ENCODE measurements at regions not wholly inside any gene's neighbourhood (a gene's known extent, or its start where the extent isn't known, plus 50 kb on each side); places are given as distances from the start of the nearest gene placed in this dataset.

DNA sequence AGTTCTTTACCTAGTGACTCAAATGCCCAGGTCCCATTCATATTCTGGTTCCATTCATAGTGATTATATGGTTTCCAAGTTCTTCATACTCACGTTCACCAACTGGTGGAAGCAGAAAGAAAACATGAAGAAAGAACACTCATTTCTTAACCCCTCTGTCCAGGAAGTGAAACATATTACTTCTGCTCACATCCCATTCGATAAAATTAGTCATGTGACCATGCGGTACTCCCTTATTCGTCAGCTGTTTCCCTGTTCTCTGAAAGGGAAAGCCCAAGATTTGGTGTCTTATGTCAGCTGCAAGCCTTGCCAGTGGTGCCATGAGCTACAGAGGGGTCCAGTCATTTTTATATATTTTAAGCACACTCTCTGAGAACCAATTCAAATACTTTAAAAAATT lies 387.0 kb upstream of the DMAC1 start:
- no peak overlapping the region for H3K4me3 ChIP-seq (ENCODE audit: low read length)
- H3K9ac ChIP-seq (ENCODE audit: low read depth, low read length): no peak overlapping the region
- H3K36me3 ChIP-seq (ENCODE audit: insufficient read depth, low read depth, low read length): no peaks in the 10 kb centered on the region
- H3K27ac ChIP-seq (ENCODE audit: low read length): no peak overlapping the region
- H3K4me1 ChIP-seq (ENCODE audit: insufficient read depth, low read length): no peaks in the 10 kb centered on the region
- no peaks in the 10 kb centered on the region for H3K27me3 ChIP-seq (ENCODE audit: insufficient read depth, low read length)
- no peaks in the 10 kb centered on the region for H3K9me3 ChIP-seq (ENCODE audit: insufficient read depth, low read depth, low read length)

DNA sequence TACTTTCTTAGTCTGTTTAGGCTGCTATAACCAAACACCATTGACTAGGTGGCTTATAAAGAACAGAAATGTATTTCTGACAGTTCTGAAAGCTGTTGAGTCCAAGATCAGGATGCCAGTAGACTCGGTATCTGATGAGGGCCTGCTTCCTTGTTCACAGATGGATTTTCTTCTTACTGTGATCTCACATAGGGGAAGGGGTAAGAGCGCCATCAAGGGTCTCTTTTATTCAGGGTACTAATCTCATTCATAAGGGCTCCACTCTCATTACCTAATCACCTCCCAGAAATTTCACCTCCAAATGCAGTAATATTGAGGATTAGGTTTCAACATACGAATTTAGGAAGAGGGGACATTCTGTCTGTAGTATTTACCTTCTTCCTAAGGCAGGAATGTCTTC lies 384.0 kb upstream of the DMAC1 start:
- Histone ChIP-seq H3K9ac (ENCODE audit: low read depth, low read length) (no peak overlapping the region), H3K4me3 (ENCODE audit: low read length) (no peak overlapping the region), H3K4me1 (ENCODE audit: insufficient read depth, low read length) (no peaks in the 10 kb centered on the region), H3K27ac (ENCODE audit: low read length) (no peak overlapping the region), H3K9me3 (ENCODE audit: insufficient read depth, low read depth, low read length) (no peaks in the 10 kb centered on the region), H3K27me3 (ENCODE audit: insufficient read depth, low read length) (no peaks in the 10 kb centered on the region), H3K36me3 (ENCODE audit: insufficient read depth, low read depth, low read length) (no peaks in the 10 kb centered on the region)

DNA sequence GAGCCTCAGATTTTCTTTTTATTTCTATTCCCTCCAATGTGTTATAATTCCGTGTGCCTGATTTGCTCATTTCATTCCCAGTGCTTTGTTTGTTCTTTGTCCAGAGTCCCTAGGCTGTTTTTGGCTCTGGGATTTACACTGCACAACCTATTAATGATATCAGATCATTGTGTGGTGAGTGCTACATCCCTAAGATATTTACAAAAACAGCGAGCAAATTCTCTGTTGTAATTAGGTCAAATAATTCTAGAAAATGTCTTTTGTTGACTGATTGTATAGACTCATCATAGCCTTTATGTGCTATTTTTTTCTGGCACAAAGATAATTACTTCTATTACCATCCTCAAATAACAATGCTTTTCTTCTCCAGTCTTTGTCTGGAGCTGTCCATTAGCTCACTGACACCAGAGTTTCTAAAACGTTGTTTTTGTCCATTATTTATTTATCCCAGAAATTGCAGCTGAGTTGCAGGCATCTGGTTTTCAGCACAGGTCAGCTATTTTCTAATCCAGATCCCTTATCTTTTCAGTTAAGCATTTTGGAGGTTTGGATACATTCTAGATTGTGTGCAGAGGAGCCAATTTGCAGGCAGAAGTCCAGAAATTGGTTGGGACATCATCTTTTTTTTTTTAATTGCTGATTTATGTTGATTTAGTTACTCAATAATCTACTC lies 379.9 kb upstream of the DMAC1 start:
- Histone ChIP-seq H3K27ac (ENCODE audit: low read length) (no peak overlapping the region), H3K27me3 (ENCODE audit: insufficient read depth, low read length) (no peaks in the 10 kb centered on the region), H3K36me3 (ENCODE audit: insufficient read depth, low read depth, low read length) (no peaks in the 10 kb centered on the region), H3K4me1 (ENCODE audit: insufficient read depth, low read length) (no peaks in the 10 kb centered on the region), H3K9me3 (ENCODE audit: insufficient read depth, low read depth, low read length) (no peaks in the 10 kb centered on the region), H3K9ac (ENCODE audit: low read depth, low read length) (no peak overlapping the region), H3K4me3 (ENCODE audit: low read length) (no peak overlapping the region)

DNA sequence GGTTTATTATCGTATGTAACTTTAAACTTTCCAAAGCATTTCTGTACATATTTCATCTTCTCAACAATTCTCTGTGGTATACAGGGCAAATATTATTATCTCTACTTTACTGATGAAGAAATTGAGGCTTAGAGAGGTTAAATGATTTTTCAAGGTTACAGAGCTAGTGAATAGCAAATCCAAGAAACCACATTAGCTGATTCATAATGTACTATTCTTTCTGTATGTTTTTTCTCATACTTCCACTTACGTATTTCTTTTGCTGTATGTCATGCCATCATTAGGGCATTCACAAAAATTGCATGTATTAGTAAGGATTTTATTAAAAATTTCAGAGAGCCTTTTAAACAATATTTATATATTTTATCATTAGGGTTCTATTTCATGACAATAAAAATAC lies 372.4 kb upstream of the DMAC1 start:
- H3K4me1 ChIP-seq (ENCODE audit: insufficient read depth, low read length): no peaks in the 10 kb centered on the region
- H3K27ac ChIP-seq (ENCODE audit: low read length): no peak overlapping the region
- H3K9me3 ChIP-seq (ENCODE audit: insufficient read depth, low read depth, low read length): no peaks in the 10 kb centered on the region
- H3K9ac ChIP-seq (ENCODE audit: low read depth, low read length): no peak overlapping the region
- no peaks in the 10 kb centered on the region for H3K36me3 ChIP-seq (ENCODE audit: insufficient read depth, low read depth, low read length)
- no peak overlapping the region for H3K4me3 ChIP-seq (ENCODE audit: low read length)
- no peaks in the 10 kb centered on the region for H3K27me3 ChIP-seq (ENCODE audit: insufficient read depth, low read length)

- no peaks in the 10 kb centered on the region for H3K36me3 ChIP-seq (ENCODE audit: insufficient read depth, low read depth, low read length)
- H3K9ac ChIP-seq (ENCODE audit: low read depth, low read length): no peak overlapping the region
- no peak overlapping the region for H3K27ac ChIP-seq (ENCODE audit: low read length)
- no peaks in the 10 kb centered on the region for H3K9me3 ChIP-seq (ENCODE audit: insufficient read depth, low read depth, low read length)
- no peaks in the 10 kb centered on the region for H3K4me1 ChIP-seq (ENCODE audit: insufficient read depth, low read length)
- no peak overlapping the region for H3K4me3 ChIP-seq (ENCODE audit: low read length)
- H3K27me3 ChIP-seq (ENCODE audit: insufficient read depth, low read length): no peaks in the 10 kb centered on the region
Observed at GRCh38 chr9:8168916-8169438, 369.4 kb upstream of the DMAC1 start.

- H3K9me3 ChIP-seq (ENCODE audit: insufficient read depth, low read depth, low read length): no peaks in the 10 kb centered on the region
- H3K27me3 ChIP-seq (ENCODE audit: insufficient read depth, low read length): no peaks in the 10 kb centered on the region
- H3K9ac ChIP-seq (ENCODE audit: low read depth, low read length): no peak overlapping the region
- no peak overlapping the region for H3K27ac ChIP-seq (ENCODE audit: low read length)
- H3K4me1 ChIP-seq (ENCODE audit: insufficient read depth, low read length): no peaks in the 10 kb centered on the region
- H3K4me3 ChIP-seq (ENCODE audit: low read length): no peak overlapping the region
- no peaks in the 10 kb centered on the region for H3K36me3 ChIP-seq (ENCODE audit: insufficient read depth, low read depth, low read length)
Observed at GRCh38 chr9:8160787-8161186, 361.2 kb upstream of the DMAC1 start.

GRCh38 chr9:8158574-8158973 lies 359.0 kb upstream of the DMAC1 start:
- H3K9me3 ChIP-seq (ENCODE audit: insufficient read depth, low read depth, low read length): no peaks in the 10 kb centered on the region
- no peaks in the 10 kb centered on the region for H3K36me3 ChIP-seq (ENCODE audit: insufficient read depth, low read depth, low read length)
- H3K27me3 ChIP-seq (ENCODE audit: insufficient read depth, low read length): no peaks in the 10 kb centered on the region
- no peak overlapping the region for H3K4me3 ChIP-seq (ENCODE audit: low read length)
- H3K4me1 ChIP-seq (ENCODE audit: insufficient read depth, low read length): no peaks in the 10 kb centered on the region
- no peak overlapping the region for H3K27ac ChIP-seq (ENCODE audit: low read length)
- H3K9ac ChIP-seq (ENCODE audit: low read depth, low read length): no peak overlapping the region

GRCh38 chr9:8157683-8158324 lies 358.2 kb upstream of the DMAC1 start:
- H3K27me3 ChIP-seq (ENCODE audit: insufficient read depth, low read length): no peaks in the 10 kb centered on the region
- H3K9me3 ChIP-seq (ENCODE audit: insufficient read depth, low read depth, low read length): no peaks in the 10 kb centered on the region
- no peak overlapping the region for H3K4me3 ChIP-seq (ENCODE audit: low read length)

GRCh38 chr9:8156346-8156745 lies 356.8 kb upstream of the DMAC1 start:
- Histone ChIP-seq H3K9me3 (ENCODE audit: insufficient read depth, low read depth, low read length) (peaks cover 3% of the 10 kb centered on the region; the same call in 1 of the 2 replicates), H3K4me3 (ENCODE audit: low read length) (no peak overlapping the region), H3K27ac (ENCODE audit: low read length) (no peak overlapping the region), H3K4me1 (ENCODE audit: insufficient read depth, low read length) (no peaks in the 10 kb centered on the region), H3K9ac (ENCODE audit: low read depth, low read length) (no peak overlapping the region), H3K27me3 (ENCODE audit: insufficient read depth, low read length) (no peaks in the 10 kb centered on the region), H3K36me3 (ENCODE audit: insufficient read depth, low read depth, low read length) (no peaks in the 10 kb centered on the region)

More at GRCh38 chr9:8157683-8158324, 358.2 kb upstream of the DMAC1 start:
- Histone ChIP-seq H3K9ac (ENCODE audit: low read depth, low read length) (no peak overlapping the region), H3K4me1 (ENCODE audit: insufficient read depth, low read length) (no peaks in the 10 kb centered on the region), H3K36me3 (ENCODE audit: insufficient read depth, low read depth, low read length) (no peaks in the 10 kb centered on the region), H3K27ac (ENCODE audit: low read length) (no peak overlapping the region)

GRCh38 chr9:8155706-8156105 lies 356.1 kb upstream of the DMAC1 start:
- Histone ChIP-seq H3K9ac (ENCODE audit: low read depth, low read length) (no peak overlapping the region), H3K9me3 (ENCODE audit: insufficient read depth, low read depth, low read length) (peaks cover 3% of the 10 kb centered on the region; the same call in 1 of the 2 replicates), H3K36me3 (ENCODE audit: insufficient read depth, low read depth, low read length) (no peaks in the 10 kb centered on the region), H3K4me1 (ENCODE audit: insufficient read depth, low read length) (no peaks in the 10 kb centered on the region), H3K4me3 (ENCODE audit: low read length) (no peak overlapping the region), H3K27ac (ENCODE audit: low read length) (no peak overlapping the region), H3K27me3 (ENCODE audit: insufficient read depth, low read length) (no peaks in the 10 kb centered on the region)

- Histone ChIP-seq H3K9ac (ENCODE audit: low read depth, low read length) (no peak overlapping the region), H3K4me3 (ENCODE audit: low read length) (no peak overlapping the region), H3K4me1 (ENCODE audit: insufficient read depth, low read length) (peaks cover 24% of the 10 kb centered on the region; the same call in 1 of the 2 replicates), H3K36me3 (ENCODE audit: insufficient read depth, low read depth, low read length) (no peaks in the 10 kb centered on the region), H3K27me3 (ENCODE audit: insufficient read depth, low read length) (no peaks in the 10 kb centered on the region), H3K9me3 (ENCODE audit: insufficient read depth, low read depth, low read length) (no peaks in the 10 kb centered on the region), H3K27ac (ENCODE audit: low read length) (no peak overlapping the region)
Observed at GRCh38 chr9:8143677-8144076, 344.1 kb upstream of the DMAC1 start.

DNA sequence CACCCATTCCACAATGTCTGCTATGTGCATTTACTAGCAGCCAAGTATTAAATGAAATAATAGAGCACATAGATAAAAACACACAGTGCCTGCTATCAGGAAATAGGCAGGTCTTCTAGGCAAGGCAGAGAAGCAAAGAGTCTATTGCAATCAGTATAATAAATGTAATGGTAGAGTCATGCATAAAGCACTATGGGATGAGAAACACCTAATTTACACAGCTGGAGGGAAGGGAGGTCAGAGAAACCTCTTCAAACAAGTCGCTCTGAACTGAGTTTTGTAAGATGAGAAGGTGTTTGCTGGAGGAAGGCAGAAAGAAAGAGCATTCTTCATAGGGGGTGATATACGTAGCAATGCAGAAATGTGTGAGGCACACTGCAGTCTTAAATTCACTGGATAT lies 341.0 kb upstream of the DMAC1 start:
- Histone ChIP-seq H3K27me3 (ENCODE audit: insufficient read depth, low read length) (no peaks in the 10 kb centered on the region), H3K4me3 (ENCODE audit: low read length) (no peak overlapping the region), H3K9ac (ENCODE audit: low read depth, low read length) (no peak overlapping the region), H3K9me3 (ENCODE audit: insufficient read depth, low read depth, low read length) (no peaks in the 10 kb centered on the region), H3K4me1 (ENCODE audit: insufficient read depth, low read length) (peaks cover 26% of the 10 kb centered on the region; the same call in 1 of the 2 replicates), H3K36me3 (ENCODE audit: insufficient read depth, low read depth, low read length) (no peaks in the 10 kb centered on the region), H3K27ac (ENCODE audit: low read length) (no peak overlapping the region)

Data from iPS-20b (cell line).